ENCODE measurements at regions not wholly inside any gene's neighbourhood (a gene's known extent, or its start where the extent isn't known, plus 50 kb on each side); places are given as distances from the start of the nearest gene placed in this dataset.

- peaks cover 4% of the 10 kb centered on the region for H3K27me3 Mint-ChIP-seq (ENCODE audit: unreplicated experiment)
- H3K27ac Mint-ChIP-seq (ENCODE audit: unreplicated experiment), result no peak overlapping the region
- H3K9me3 Mint-ChIP-seq (ENCODE audit: unreplicated experiment), result no peaks in the 10 kb centered on the region
- H3K4me1 Mint-ChIP-seq (ENCODE audit: low read depth, unreplicated experiment), result peaks cover 4% of the 10 kb centered on the region
- H3K4me3 Mint-ChIP-seq (ENCODE audit: unreplicated experiment), result no peak overlapping the region
- H3K36me3 Mint-ChIP-seq (ENCODE audit: unreplicated experiment), result peaks cover 5% of the 10 kb centered on the region
- TF ChIP-seq CTCF (IDR thresholded peaks at IDR 0.05; ENCODE audit: partially characterized antibody, unreplicated experiment), result no peak
- no peak for DNase-seq
These were observed 307.7 kb upstream of the MEF2C start for GRCh38 chr5:89190515-89191265.

GRCh38 chr5:89187883-89188465, 305.0 kb upstream of the MEF2C start:
- Mint-ChIP-seq H3K27me3 (ENCODE audit: unreplicated experiment) (peaks cover 4% of the 10 kb centered on the region), H3K27ac (ENCODE audit: unreplicated experiment) (no peak overlapping the region), H3K4me1 (ENCODE audit: low read depth, unreplicated experiment) (peaks cover 4% of the 10 kb centered on the region), H3K4me3 (ENCODE audit: unreplicated experiment) (no peak overlapping the region), H3K36me3 (ENCODE audit: unreplicated experiment) (no peaks in the 10 kb centered on the region), H3K9me3 (ENCODE audit: unreplicated experiment) (no peaks in the 10 kb centered on the region)
- DNase-seq, result no peak
- TF ChIP-seq CTCF (IDR thresholded peaks at IDR 0.05; ENCODE audit: partially characterized antibody, unreplicated experiment), result no peak

GRCh38 chr5:89187268-89187667, 304.3 kb upstream of the MEF2C start:
- no peak overlapping the region for H3K27ac Mint-ChIP-seq (ENCODE audit: unreplicated experiment)
- DNase-seq, result no peak
- peaks cover 4% of the 10 kb centered on the region for H3K4me1 Mint-ChIP-seq (ENCODE audit: low read depth, unreplicated experiment)
- no peak overlapping the region for H3K4me3 Mint-ChIP-seq (ENCODE audit: unreplicated experiment)
- peaks cover 4% of the 10 kb centered on the region for H3K27me3 Mint-ChIP-seq (ENCODE audit: unreplicated experiment)
- no peak for TF ChIP-seq CTCF (IDR thresholded peaks at IDR 0.05; ENCODE audit: partially characterized antibody, unreplicated experiment)
- no peaks in the 10 kb centered on the region for H3K36me3 Mint-ChIP-seq (ENCODE audit: unreplicated experiment)
- no peaks in the 10 kb centered on the region for H3K9me3 Mint-ChIP-seq (ENCODE audit: unreplicated experiment)

DNA sequence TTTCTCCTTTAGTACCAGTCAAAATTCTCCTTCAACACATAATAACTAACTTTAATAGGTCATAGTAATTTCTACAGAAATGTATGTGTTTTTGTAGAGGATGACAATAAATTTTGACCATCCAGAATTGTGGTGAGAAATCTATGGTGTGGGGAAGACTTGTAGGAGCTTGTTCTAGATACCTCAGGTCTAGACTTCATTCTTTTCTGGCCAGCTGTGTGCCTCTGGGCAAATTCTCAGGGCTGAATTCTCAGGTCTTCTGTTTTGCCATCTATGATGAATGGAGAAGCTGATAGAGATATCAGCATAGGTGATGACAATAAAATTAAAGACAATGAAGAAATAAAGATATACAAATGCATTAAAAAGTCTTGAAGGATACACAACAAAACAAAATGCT, 298.6 kb upstream of the MEF2C start:
- Mint-ChIP-seq H3K4me1 (ENCODE audit: low read depth, unreplicated experiment) (no peaks in the 10 kb centered on the region), H3K27me3 (ENCODE audit: unreplicated experiment) (no peaks in the 10 kb centered on the region), H3K4me3 (ENCODE audit: unreplicated experiment) (no peak overlapping the region), H3K9me3 (ENCODE audit: unreplicated experiment) (no peaks in the 10 kb centered on the region), H3K36me3 (ENCODE audit: unreplicated experiment) (no peaks in the 10 kb centered on the region), H3K27ac (ENCODE audit: unreplicated experiment) (no peak overlapping the region)
- no peak for TF ChIP-seq CTCF (IDR thresholded peaks at IDR 0.05; ENCODE audit: partially characterized antibody, unreplicated experiment)
- no peak for DNase-seq

GRCh38 chr5:89179731-89180130, 296.7 kb upstream of the MEF2C start:
- TF ChIP-seq CTCF (IDR thresholded peaks at IDR 0.05; ENCODE audit: partially characterized antibody, unreplicated experiment), result no peak
- Mint-ChIP-seq H3K27ac (ENCODE audit: unreplicated experiment) (no peak overlapping the region), H3K9me3 (ENCODE audit: unreplicated experiment) (no peaks in the 10 kb centered on the region), H3K36me3 (ENCODE audit: unreplicated experiment) (no peaks in the 10 kb centered on the region), H3K27me3 (ENCODE audit: unreplicated experiment) (no peaks in the 10 kb centered on the region), H3K4me1 (ENCODE audit: low read depth, unreplicated experiment) (no peaks in the 10 kb centered on the region), H3K4me3 (ENCODE audit: unreplicated experiment) (no peak overlapping the region)
- DNase-seq, result no peak
